Right ventricle myocardium inferior (tissue), 1 donor: ENCODE measurements at regions not wholly inside any gene's neighbourhood (a gene's known extent, or its start where the extent isn't known, plus 50 kb on each side); places are given as distances from the start of the nearest gene placed in this dataset.
"Not testable (repeated sequence)": the region's sequence is repeated elsewhere in the genome, so short reads cannot be mapped to it uniquely, and the experiment has no call there.

Experiments
- ATAC-seq: fragments of 200-7000 bp; cut with Tn5 transposase; one replicate; pipeline ENCODE4 v1.9.1; 2020; ENCODE audit warnings: mild to moderate bottlenecking, moderate library complexity
- DNase-seq: peaks from one replicate; pipeline ENCODE4 v3.0.0; 2021; ENCODE audit errors: missing footprints
- intact Hi-C: fragments of 100-400 bp; cut with DNase I; formaldehyde crosslinking; loops from one replicate; pipeline ENCODE4 v1.11.0; 2022
- donor health status: DM: no; HTN: yes; CAD: no; lungs with severe emphysema.

- DNase-seq = no peak
- ATAC-seq = no peak
- intact Hi-C loops = no loop called here
These were observed 171.5 kb upstream of the IRS2 start for GRCh38 chr13:109957875-109958274.

- intact Hi-C loops = no loop called here
- ATAC-seq (peak; percentile 57), DNase-seq (no peak)
These were observed 169.2 kb upstream of the IRS2 start for GRCh38 chr13:109955598-109955997.

GRCh38 chr13:109954441-109954840 is 168.1 kb upstream of the IRS2 start:
- intact Hi-C loops = no loop called here
- ATAC-seq = no peak
- DNase-seq = no peak

GRCh38 chr13:109951491-109951890 is 165.1 kb upstream of the IRS2 start:
- DNase-seq (no peak), ATAC-seq (no peak)
- intact Hi-C loops = no loop called here

GRCh38 chr13:109949397-109949796 is 163.0 kb upstream of the IRS2 start:
- ATAC-seq (no peak), DNase-seq (no peak)
- intact Hi-C loops = no loop called here

GRCh38 chr13:109947006-109947405 is 160.6 kb upstream of the IRS2 start:
- intact Hi-C loops = no loop called here
- DNase-seq (no peak), ATAC-seq (no peak)

- ATAC-seq (no peak), DNase-seq (no peak)
- intact Hi-C loops = no loop called here
These were observed 159.0 kb upstream of the IRS2 start for GRCh38 chr13:109945206-109945960.

GRCh38 chr13:109941951-109942350 is 155.6 kb upstream of the IRS2 start:
- ATAC-seq (no peak), DNase-seq (no peak)
- intact Hi-C loops = no loop called here

GRCh38 chr13:109941221-109941620 is 154.8 kb upstream of the IRS2 start:
- intact Hi-C loops = no loop called here
- DNase-seq (no peak), ATAC-seq (no peak)

GRCh38 chr13:109940637-109941036 is 154.3 kb upstream of the IRS2 start:
- intact Hi-C loops = no loop called here
- ATAC-seq (no peak), DNase-seq (no peak)

- no peak for ATAC-seq
- no peak for DNase-seq
- intact Hi-C loops = no loop called here
These were observed 153.5 kb upstream of the IRS2 start for GRCh38 chr13:109939838-109940237.

- DNase-seq (no peak), ATAC-seq (no peak)
- intact Hi-C loops = no loop called here
These were observed 152.8 kb upstream of the IRS2 start for GRCh38 chr13:109939180-109939579.

GRCh38 chr13:109938255-109938936 is 152.0 kb upstream of the IRS2 start:
- no peak for ATAC-seq
- intact Hi-C loops = no loop called here
- DNase-seq = no peak

- DNase-seq, ATAC-seq, intact Hi-C loops: not testable (repeated sequence)
These were observed 148.1 kb upstream of the IRS2 start for GRCh38 chr13:109934520-109934919.

- no peak for ATAC-seq
- intact Hi-C loops = no loop called here
- DNase-seq = no peak
These were observed 147.1 kb upstream of the IRS2 start for GRCh38 chr13:109933476-109933875.

GRCh38 chr13:109924376-109924775 is 138.0 kb upstream of the IRS2 start:
- ATAC-seq = no peak

GRCh38 chr13:109922518-109922917 is 136.1 kb upstream of the IRS2 start:
- no peak for ATAC-seq
- intact Hi-C loops = no loop called here
- no peak for DNase-seq

More at GRCh38 chr13:109924376-109924775, 138.0 kb upstream of the IRS2 start:
- DNase-seq = no peak
- intact Hi-C loops = no loop called here

GRCh38 chr13:109919715-109920375 is 133.5 kb upstream of the IRS2 start:
- DNase-seq (no peak), ATAC-seq (no peak)
- intact Hi-C loops = no loop called here

- intact Hi-C loops = no loop called here
- ATAC-seq = no peak
- no peak for DNase-seq
These were observed 131.9 kb upstream of the IRS2 start for GRCh38 chr13:109918179-109918711.

- no peak for DNase-seq
- no peak for ATAC-seq
- intact Hi-C loops = no loop called here
These were observed 131.0 kb upstream of the IRS2 start for GRCh38 chr13:109917422-109917821.
